Subcutaneous abdominal adipose tissue (tissue), 5 donors: ENCODE measurements at regions not wholly inside any gene's neighbourhood (a gene's known extent, or its start where the extent isn't known, plus 50 kb on each side); places are given as distances from the start of the nearest gene placed in this dataset.

Experiments
- H3K27ac ChIP-seq: one replicate; pipeline ENCODE4 v1.7.0; 2013; ENCODE audit warnings: low read depth, mild to moderate bottlenecking, inconsistent platforms, low read length, moderate library complexity
- H3K27me3 ChIP-seq, 5 donors: one replicate each; pipeline ENCODE4 v1.7.0; 2013; ENCODE audit warnings: low read length in 5 of 5, inconsistent platforms in 1 of 5; ENCODE audit not compliant: control insufficient read depth in 5 of 5, insufficient read depth in 4 of 5
- H3K36me3 ChIP-seq, 5 donors: one replicate each; pipeline ENCODE4 v1.7.0; 2013; ENCODE audit warnings: low read length in 5 of 5; ENCODE audit not compliant: control insufficient read depth in 5 of 5, insufficient read depth in 5 of 5
- H3K4me1 ChIP-seq, 5 donors: one replicate each; pipeline ENCODE4 v1.7.0; 2013; ENCODE audit warnings: low read length in 5 of 5, mild to moderate bottlenecking in 3 of 5, moderate library complexity in 1 of 5; ENCODE audit not compliant: control insufficient read depth in 5 of 5, insufficient read depth in 5 of 5
- H3K4me3 ChIP-seq, 5 donors: one replicate each; pipeline ENCODE4 v1.7.0; 2013; ENCODE audit warnings: low read length in 5 of 5, low read depth in 1 of 5
- H3K9ac ChIP-seq, 5 donors: one replicate each; pipeline ENCODE4 v1.7.0; 2013; ENCODE audit warnings: low read length in 5 of 5, mild to moderate bottlenecking in 4 of 5, moderate library complexity in 3 of 5
- H3K9me3 ChIP-seq, 5 donors: one replicate each; pipeline ENCODE4 v1.7.0; 2013; ENCODE audit warnings: low read length in 5 of 5; ENCODE audit not compliant: control insufficient read depth in 5 of 5
- donor health status: healthy.
- donor health status: healthy.
- donor health status: healthy.
- donor health status: healthy.
- donor health status: healthy.

DNA sequence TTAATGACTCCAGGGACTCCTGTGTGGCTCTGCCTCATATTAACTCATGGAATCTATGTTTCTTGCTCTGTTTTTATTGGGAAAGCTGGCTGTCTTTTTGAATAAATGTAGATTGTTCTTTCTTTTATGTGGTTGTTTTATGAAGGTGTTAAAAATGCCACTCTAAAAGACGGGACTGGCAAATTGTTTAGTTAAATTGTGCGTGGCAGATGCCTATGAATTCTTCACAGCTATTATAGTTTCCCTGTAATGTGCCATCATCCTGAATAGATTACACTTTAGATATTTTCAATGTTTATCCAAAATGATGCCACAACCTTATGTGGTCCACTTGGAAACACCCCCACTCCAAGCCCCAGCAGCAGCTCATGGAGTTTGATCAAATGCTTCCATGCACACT is 149.7 kb downstream of the ST6GAL2 start:
- Histone ChIP-seq H3K9ac (no peak overlapping the region), H3K9me3 (peaks cover 0 to 16% (median 13%) of the 10 kb centered on the region in 5 donors), H3K27me3 (no peaks in the 10 kb centered on the region), H3K36me3 (no peaks in the 10 kb centered on the region), H3K27ac (no peak overlapping the region), H3K4me1 (no peaks in the 10 kb centered on the region), H3K4me3 (no peak overlapping the region)

DNA sequence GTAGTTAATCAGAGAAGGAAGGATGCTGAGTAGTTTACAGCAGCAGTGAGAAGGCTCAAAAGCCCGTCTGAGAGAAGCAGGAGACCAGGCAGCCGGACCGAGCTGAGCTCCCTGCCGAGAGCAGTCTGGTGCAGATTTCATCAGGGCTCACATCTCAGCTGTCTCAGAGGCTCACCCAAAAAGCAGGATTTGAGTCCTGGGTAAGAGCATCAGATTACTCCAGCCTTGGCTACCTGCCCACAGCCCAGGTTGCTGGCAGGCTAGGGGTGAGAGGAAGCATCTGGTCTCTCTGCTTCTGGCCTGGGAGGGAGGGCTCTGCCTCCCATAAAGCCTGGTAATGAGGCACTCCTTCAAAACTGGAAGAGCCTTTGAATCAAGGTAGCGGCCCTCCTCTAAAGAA is 140.5 kb downstream of the ST6GAL2 start:
- Histone ChIP-seq H3K4me3 (no peak overlapping the region), H3K4me1 (no peaks in the 10 kb centered on the region), H3K9ac (no peak overlapping the region), H3K36me3 (no peaks in the 10 kb centered on the region), H3K27me3 (no peaks in the 10 kb centered on the region), H3K9me3 (peaks cover 0 to 7% (median 0%) of the 10 kb centered on the region in 5 donors), H3K27ac (no peak overlapping the region)

GRCh38 chr2:106749823-106750222 is 136.1 kb downstream of the ST6GAL2 start:
- Histone ChIP-seq H3K9me3 (no peaks in the 10 kb centered on the region), H3K9ac (no peak overlapping the region), H3K27me3 (no peaks in the 10 kb centered on the region), H3K27ac (no peak overlapping the region), H3K4me3 (no peak overlapping the region), H3K36me3 (no peaks in the 10 kb centered on the region), H3K4me1 (no peaks in the 10 kb centered on the region)
